Endothelial cell of umbilical vein (primary cell): ENCODE measurements at regions not wholly inside any gene's neighbourhood (a gene's known extent, or its start where the extent isn't known, plus 50 kb on each side); places are given as distances from the start of the nearest gene placed in this dataset.

Experiments used
- GATA2 ChIP-seq: IDR thresholded peaks from 2 replicates; pipeline ENCODE4 v1.7.0; 2011; ENCODE audit warnings: low read depth, mild to moderate bottlenecking, moderate library complexity, mixed read lengths, low read length; ENCODE audit not compliant: insufficient read length, insufficient read depth
- TF ChIP-seq, protein P1 (sequence below), 2 donors: IDR thresholded peaks; 1 replicate in 1 of 2; 2 replicates in 1 of 2; pipeline ENCODE4 v1.5.1; 2011; ENCODE audit warnings: low read length in 2 of 2, mild to moderate bottlenecking in 2 of 2, moderate library complexity in 2 of 2, control low read depth in 1 of 2, inconsistent platforms in 1 of 2, low read depth in 1 of 2; ENCODE audit not compliant: insufficient read depth in 1 of 2; ENCODE audit errors: extremely low read depth in 1 of 2
- TF ChIP-seq, protein P2 (sequence below): IDR thresholded peaks from 2 replicates; pipeline ENCODE4 v1.6.1; 2011; ENCODE audit not compliant: insufficient read depth, insufficient read length

DNA sequence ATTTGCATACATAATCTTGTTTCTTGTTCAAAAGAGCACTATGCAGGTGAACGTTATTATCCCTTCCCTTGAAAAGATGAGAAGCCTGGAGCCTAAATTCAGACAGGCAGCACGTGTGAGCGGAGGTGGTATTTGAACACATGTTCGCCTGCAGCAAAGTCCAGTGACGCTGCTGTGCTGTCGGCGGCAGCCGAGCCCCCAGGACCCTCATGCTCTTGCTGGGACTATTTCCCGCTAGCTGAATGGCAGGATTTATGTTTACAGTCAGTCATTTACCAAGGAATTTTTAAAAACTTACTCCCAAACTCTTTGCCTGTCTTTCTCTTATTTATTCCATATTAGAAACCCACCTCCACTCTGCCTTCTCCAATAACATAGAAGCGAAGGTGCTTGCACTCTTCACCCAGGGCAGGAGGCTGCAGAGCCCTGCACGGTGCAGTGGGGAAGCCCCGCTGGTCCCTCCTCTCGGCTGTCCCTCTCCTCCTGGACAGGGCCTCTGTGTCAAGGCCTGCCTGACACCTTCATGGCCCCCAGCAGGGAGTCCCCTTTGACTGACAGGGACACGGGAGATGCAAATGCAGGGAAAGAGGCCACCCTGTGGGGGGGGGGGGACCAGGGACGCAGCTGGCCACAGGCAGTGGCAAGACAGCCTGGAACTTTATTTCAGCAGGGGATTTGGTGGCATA lies 528.5 kb upstream of the B3GAT1 start:
- TF ChIP-seq, protein P1, sequence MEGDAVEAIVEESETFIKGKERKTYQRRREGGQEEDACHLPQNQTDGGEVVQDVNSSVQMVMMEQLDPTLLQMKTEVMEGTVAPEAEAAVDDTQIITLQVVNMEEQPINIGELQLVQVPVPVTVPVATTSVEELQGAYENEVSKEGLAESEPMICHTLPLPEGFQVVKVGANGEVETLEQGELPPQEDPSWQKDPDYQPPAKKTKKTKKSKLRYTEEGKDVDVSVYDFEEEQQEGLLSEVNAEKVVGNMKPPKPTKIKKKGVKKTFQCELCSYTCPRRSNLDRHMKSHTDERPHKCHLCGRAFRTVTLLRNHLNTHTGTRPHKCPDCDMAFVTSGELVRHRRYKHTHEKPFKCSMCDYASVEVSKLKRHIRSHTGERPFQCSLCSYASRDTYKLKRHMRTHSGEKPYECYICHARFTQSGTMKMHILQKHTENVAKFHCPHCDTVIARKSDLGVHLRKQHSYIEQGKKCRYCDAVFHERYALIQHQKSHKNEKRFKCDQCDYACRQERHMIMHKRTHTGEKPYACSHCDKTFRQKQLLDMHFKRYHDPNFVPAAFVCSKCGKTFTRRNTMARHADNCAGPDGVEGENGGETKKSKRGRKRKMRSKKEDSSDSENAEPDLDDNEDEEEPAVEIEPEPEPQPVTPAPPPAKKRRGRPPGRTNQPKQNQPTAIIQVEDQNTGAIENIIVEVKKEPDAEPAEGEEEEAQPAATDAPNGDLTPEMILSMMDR (IDR thresholded peaks at IDR 0.05; ENCODE audit: extremely low read depth in 1 of 2, insufficient read depth in 1 of 2, low read depth in 1 of 2, low read length in 2 of 2) = no peak
- TF ChIP-seq, protein P2, sequence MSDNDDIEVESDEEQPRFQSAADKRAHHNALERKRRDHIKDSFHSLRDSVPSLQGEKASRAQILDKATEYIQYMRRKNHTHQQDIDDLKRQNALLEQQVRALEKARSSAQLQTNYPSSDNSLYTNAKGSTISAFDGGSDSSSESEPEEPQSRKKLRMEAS = no peak
- TF ChIP-seq GATA2 = no peak
